ENCODE measurements at regions not wholly inside any gene's neighbourhood (a gene's known extent, or its start where the extent isn't known, plus 50 kb on each side); places are given as distances from the start of the nearest gene placed in this dataset.

DNA sequence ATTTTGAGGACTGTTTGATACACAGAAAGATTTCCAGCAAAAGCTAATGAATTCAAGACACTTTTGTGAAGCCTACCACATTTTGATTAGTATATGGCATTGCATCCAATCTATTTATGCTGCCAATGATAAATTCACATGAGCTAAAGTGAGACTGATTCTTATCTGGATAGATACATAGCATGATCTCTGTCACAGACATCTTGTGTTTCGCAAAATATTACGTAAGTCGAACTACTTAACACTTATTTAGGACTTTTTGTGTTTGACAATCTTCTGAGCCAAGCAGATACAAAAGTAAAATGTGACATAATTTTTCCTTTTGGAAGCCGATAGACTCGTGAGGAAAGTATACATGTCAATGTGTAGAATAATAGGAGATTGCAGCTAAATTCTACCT lies 251.6 kb downstream of the HACE1 start:
- TF ChIP-seq, protein P1, sequence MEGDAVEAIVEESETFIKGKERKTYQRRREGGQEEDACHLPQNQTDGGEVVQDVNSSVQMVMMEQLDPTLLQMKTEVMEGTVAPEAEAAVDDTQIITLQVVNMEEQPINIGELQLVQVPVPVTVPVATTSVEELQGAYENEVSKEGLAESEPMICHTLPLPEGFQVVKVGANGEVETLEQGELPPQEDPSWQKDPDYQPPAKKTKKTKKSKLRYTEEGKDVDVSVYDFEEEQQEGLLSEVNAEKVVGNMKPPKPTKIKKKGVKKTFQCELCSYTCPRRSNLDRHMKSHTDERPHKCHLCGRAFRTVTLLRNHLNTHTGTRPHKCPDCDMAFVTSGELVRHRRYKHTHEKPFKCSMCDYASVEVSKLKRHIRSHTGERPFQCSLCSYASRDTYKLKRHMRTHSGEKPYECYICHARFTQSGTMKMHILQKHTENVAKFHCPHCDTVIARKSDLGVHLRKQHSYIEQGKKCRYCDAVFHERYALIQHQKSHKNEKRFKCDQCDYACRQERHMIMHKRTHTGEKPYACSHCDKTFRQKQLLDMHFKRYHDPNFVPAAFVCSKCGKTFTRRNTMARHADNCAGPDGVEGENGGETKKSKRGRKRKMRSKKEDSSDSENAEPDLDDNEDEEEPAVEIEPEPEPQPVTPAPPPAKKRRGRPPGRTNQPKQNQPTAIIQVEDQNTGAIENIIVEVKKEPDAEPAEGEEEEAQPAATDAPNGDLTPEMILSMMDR (IDR thresholded peaks at IDR 0.05) = no peak
- TF ChIP-seq POLR2AphosphoS5 (IDR thresholded peaks at IDR 0.05) (no peak), POLR2A (IDR thresholded peaks at IDR 0.05) (no peak)
